SJSA1 (cell line): ENCODE measurements at regions not wholly inside any gene's neighbourhood (a gene's known extent, or its start where the extent isn't known, plus 50 kb on each side); places are given as distances from the start of the nearest gene placed in this dataset.
A peak's percentile ranks its signal among the peaks of the same experiment; 100 is the strongest.

Source experiments
- DNase-seq, 2 experiments: peaks; one replicate each; pipeline ENCODE4 v3.0.0-alpha.2; 2015 to 2020; ENCODE audit warnings: low spot score in 2 of 2, low read depth in 1 of 2
- H3K27ac ChIP-seq: fragments of 250-450 bp; sonication (Bioruptor Pico); 2 replicates; pipeline ENCODE4 v1.5.1; 2020; ENCODE audit warnings: mild to moderate bottlenecking, moderate library complexity
- H3K27me3 ChIP-seq: fragments of 250-450 bp; sonication (Bioruptor Pico); replicated peaks from 2 replicates; pipeline ENCODE4 v1.5.1; 2020; ENCODE audit warnings: mild to moderate bottlenecking, moderate library complexity
- H3K36me3 ChIP-seq: fragments of 250-450 bp; sonication (Bioruptor Pico); 2 replicates; pipeline ENCODE4 v1.5.1; 2020; ENCODE audit warnings: mild to moderate bottlenecking
- H3K4me1 ChIP-seq: fragments of 250-450 bp; sonication (Bioruptor Pico); replicated peaks from 2 replicates; pipeline ENCODE4 v1.6.1; 2021; ENCODE audit warnings: mild to moderate bottlenecking
- H3K4me3 ChIP-seq: fragments of 250-450 bp; sonication (Bioruptor Pico); 2 replicates; pipeline ENCODE4 v1.5.1; 2020; ENCODE audit warnings: mild to moderate bottlenecking
- H3K9me3 ChIP-seq: fragments of 250-450 bp; sonication (Bioruptor Pico); replicated peaks from 2 replicates; pipeline ENCODE4 v1.5.1; 2020; ENCODE audit warnings: mild to moderate bottlenecking

GRCh38 chr9:23117616-23118015 is 671.0 kb downstream of the DMRTA1 start:
- H3K27ac ChIP-seq, result no peak overlapping the region
- no peak overlapping the region for H3K4me3 ChIP-seq
- no peaks in the 10 kb centered on the region for H3K4me1 ChIP-seq
- DNase-seq, result no peak
- H3K36me3 ChIP-seq, result no peaks in the 10 kb centered on the region
- H3K9me3 ChIP-seq, result no peaks in the 10 kb centered on the region
- H3K27me3 ChIP-seq, result no peaks in the 10 kb centered on the region

- no peak overlapping the region for H3K27ac ChIP-seq
- H3K36me3 ChIP-seq, result no peaks in the 10 kb centered on the region
- no peak overlapping the region for H3K4me3 ChIP-seq
- H3K27me3 ChIP-seq, result no peaks in the 10 kb centered on the region
- no peaks in the 10 kb centered on the region for H3K4me1 ChIP-seq
- no peak for DNase-seq
- no peaks in the 10 kb centered on the region for H3K9me3 ChIP-seq
Measured at GRCh38 chr9:23120630-23121029, 674.0 kb downstream of the DMRTA1 start.

- no peaks in the 10 kb centered on the region for H3K4me1 ChIP-seq
- H3K4me3 ChIP-seq, result no peak overlapping the region
- no peaks in the 10 kb centered on the region for H3K36me3 ChIP-seq
- H3K27me3 ChIP-seq, result no peaks in the 10 kb centered on the region
- DNase-seq, result peak in 1 of 2 experiments; percentile 0
- H3K9me3 ChIP-seq, result no peaks in the 10 kb centered on the region
- H3K27ac ChIP-seq, result no peak overlapping the region
Measured at GRCh38 chr9:23123048-23123632, 676.5 kb downstream of the DMRTA1 start.

GRCh38 chr9:23145467-23145866 is 680.6 kb downstream of the ELAVL2 start:
- no peak for DNase-seq
- Histone ChIP-seq H3K27me3 (no peaks in the 10 kb centered on the region), H3K27ac (no peak overlapping the region), H3K4me3 (no peak overlapping the region), H3K9me3 (no peaks in the 10 kb centered on the region), H3K4me1 (no peaks in the 10 kb centered on the region), H3K36me3 (no peaks in the 10 kb centered on the region)

GRCh38 chr9:23153058-23153457 is 673.0 kb downstream of the ELAVL2 start:
- no peaks in the 10 kb centered on the region for H3K27me3 ChIP-seq
- DNase-seq, result no peak
- H3K27ac ChIP-seq, result no peak overlapping the region
- H3K36me3 ChIP-seq, result no peaks in the 10 kb centered on the region
- no peak overlapping the region for H3K4me3 ChIP-seq
- H3K4me1 ChIP-seq, result no peaks in the 10 kb centered on the region
- no peaks in the 10 kb centered on the region for H3K9me3 ChIP-seq

- no peaks in the 10 kb centered on the region for H3K9me3 ChIP-seq
- no peak overlapping the region for H3K27ac ChIP-seq
Measured at GRCh38 chr9:23160491-23160890, 665.5 kb downstream of the ELAVL2 start.

GRCh38 chr9:23160952-23161469 is 665.0 kb downstream of the ELAVL2 start:
- no peak overlapping the region for H3K27ac ChIP-seq
- no peak for DNase-seq
- H3K4me1 ChIP-seq, result no peaks in the 10 kb centered on the region

More at GRCh38 chr9:23160491-23160890, 665.5 kb downstream of the ELAVL2 start:
- H3K36me3 ChIP-seq, result no peaks in the 10 kb centered on the region
- no peak for DNase-seq
- H3K4me3 ChIP-seq, result no peak overlapping the region
- H3K4me1 ChIP-seq, result no peaks in the 10 kb centered on the region
- no peaks in the 10 kb centered on the region for H3K27me3 ChIP-seq

GRCh38 chr9:23162789-23163188 is 663.3 kb downstream of the ELAVL2 start:
- Histone ChIP-seq H3K9me3 (no peaks in the 10 kb centered on the region), H3K27ac (no peak overlapping the region), H3K4me3 (no peak overlapping the region), H3K36me3 (no peaks in the 10 kb centered on the region), H3K27me3 (no peaks in the 10 kb centered on the region), H3K4me1 (no peaks in the 10 kb centered on the region)
- no peak for DNase-seq

More at GRCh38 chr9:23160952-23161469, 665.0 kb downstream of the ELAVL2 start:
- Histone ChIP-seq H3K27me3 (no peaks in the 10 kb centered on the region), H3K9me3 (no peaks in the 10 kb centered on the region), H3K4me3 (no peak overlapping the region), H3K36me3 (no peaks in the 10 kb centered on the region)

GRCh38 chr9:23171479-23171878 is 654.6 kb downstream of the ELAVL2 start:
- no peaks in the 10 kb centered on the region for H3K4me1 ChIP-seq
- H3K9me3 ChIP-seq, result no peaks in the 10 kb centered on the region
- H3K27ac ChIP-seq, result no peak overlapping the region
- H3K36me3 ChIP-seq, result no peaks in the 10 kb centered on the region
- DNase-seq, result no peak
- no peaks in the 10 kb centered on the region for H3K27me3 ChIP-seq
- H3K4me3 ChIP-seq, result no peak overlapping the region

DNA sequence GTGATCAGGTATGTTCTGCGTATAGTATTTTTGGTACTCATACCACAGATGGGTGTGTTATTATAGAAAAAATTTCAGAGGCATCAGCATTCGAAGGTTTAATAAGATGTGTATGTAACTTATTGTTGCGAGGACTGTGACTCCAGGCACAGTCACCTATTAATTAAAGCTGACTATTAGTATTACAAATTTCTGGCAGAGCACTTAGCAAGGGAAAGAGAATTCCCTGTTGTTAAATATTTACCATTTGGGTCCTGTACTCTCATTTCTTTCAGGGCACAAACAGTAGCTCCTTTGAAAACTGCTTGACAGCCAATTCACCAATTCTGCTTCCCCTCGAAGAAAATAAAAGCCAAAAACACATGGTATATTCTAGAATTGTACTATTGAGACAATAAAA is 653.8 kb downstream of the ELAVL2 start:
- Histone ChIP-seq H3K27ac (no peak overlapping the region), H3K27me3 (no peaks in the 10 kb centered on the region)
- no peak for DNase-seq

GRCh38 chr9:23172979-23173637 is 652.9 kb downstream of the ELAVL2 start:
- no peak for DNase-seq
- H3K27me3 ChIP-seq, result no peaks in the 10 kb centered on the region

More for the DNA sequence above, 653.8 kb downstream of the ELAVL2 start:
- H3K4me3 ChIP-seq, result no peak overlapping the region
- H3K36me3 ChIP-seq, result no peaks in the 10 kb centered on the region
- no peaks in the 10 kb centered on the region for H3K9me3 ChIP-seq
- H3K4me1 ChIP-seq, result no peaks in the 10 kb centered on the region

GRCh38 chr9:23194281-23194680 is 631.8 kb downstream of the ELAVL2 start:
- Histone ChIP-seq H3K36me3 (no peaks in the 10 kb centered on the region), H3K27ac (no peak overlapping the region), H3K27me3 (no peaks in the 10 kb centered on the region), H3K4me3 (no peak overlapping the region), H3K4me1 (no peaks in the 10 kb centered on the region), H3K9me3 (no peaks in the 10 kb centered on the region)
- DNase-seq, result no peak

More at GRCh38 chr9:23172979-23173637, 652.9 kb downstream of the ELAVL2 start:
- no peaks in the 10 kb centered on the region for H3K4me1 ChIP-seq
- H3K4me3 ChIP-seq, result no peak overlapping the region
- H3K27ac ChIP-seq, result no peak overlapping the region
- no peaks in the 10 kb centered on the region for H3K36me3 ChIP-seq
- no peaks in the 10 kb centered on the region for H3K9me3 ChIP-seq

DNA sequence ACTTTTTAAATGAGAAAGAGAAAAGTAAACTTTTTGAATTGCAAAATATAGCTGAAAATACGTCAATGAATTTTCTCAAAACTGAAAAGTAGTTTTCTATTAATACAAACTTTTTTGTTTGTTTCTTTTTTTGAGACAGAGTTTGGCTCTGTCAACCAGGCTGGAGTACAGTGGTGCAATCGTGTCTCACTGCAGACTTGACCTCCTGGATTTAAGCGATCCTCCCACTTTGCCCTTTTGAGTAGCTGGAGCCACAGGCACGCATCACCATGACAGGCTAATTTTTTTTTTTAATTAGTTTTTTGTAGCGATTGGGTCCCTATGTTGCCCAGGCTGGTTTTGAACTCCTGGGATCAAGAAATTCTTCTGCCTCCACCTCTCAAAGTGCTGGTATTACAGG is 610.4 kb downstream of the ELAVL2 start:
- Histone ChIP-seq H3K27ac (no peak overlapping the region), H3K27me3 (no peaks in the 10 kb centered on the region), H3K4me3 (no peak overlapping the region), H3K9me3 (no peaks in the 10 kb centered on the region), H3K36me3 (no peaks in the 10 kb centered on the region), H3K4me1 (no peaks in the 10 kb centered on the region)
- DNase-seq, result no peak

DNA sequence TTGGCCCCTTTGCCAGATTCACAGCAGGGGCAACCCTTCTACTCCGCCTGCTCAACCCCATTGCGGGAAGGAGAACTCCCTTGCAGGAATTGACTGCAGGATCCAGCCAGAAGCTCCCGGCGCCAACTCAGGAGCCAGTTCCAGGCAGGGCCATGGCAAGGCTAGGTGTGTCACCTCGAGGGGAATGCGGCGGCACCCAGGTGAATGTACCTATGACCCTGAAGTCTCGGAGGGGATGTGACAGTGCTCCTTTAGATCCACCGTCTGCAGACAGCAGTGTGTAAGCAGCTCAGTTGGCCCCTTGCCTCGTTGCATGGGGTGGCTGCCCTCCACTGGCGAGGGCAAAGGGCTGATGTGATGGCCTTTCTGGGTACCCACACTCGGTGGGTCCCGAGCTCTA is 606.6 kb downstream of the ELAVL2 start:
- Histone ChIP-seq H3K27ac (no peak overlapping the region), H3K36me3 (no peaks in the 10 kb centered on the region), H3K9me3 (no peaks in the 10 kb centered on the region), H3K27me3 (no peaks in the 10 kb centered on the region), H3K4me3 (no peak overlapping the region), H3K4me1 (no peaks in the 10 kb centered on the region)
- DNase-seq, result no peak
